Stimulated activated naive CD8-positive, alpha-beta T cell treated with anti-CD3 and anti-CD28 coated beads, Interleukin-15, amount 100 ng/mL, for 72 hours (primary cell): ENCODE measurements at regions not wholly inside any gene's neighbourhood (a gene's known extent, or its start where the extent isn't known, plus 50 kb on each side); places are given as distances from the start of the nearest gene placed in this dataset.

Experiments used
- ATAC-seq: fragments of 150-1000 bp; cut with Tn5 transposase; 2 replicates; pipeline ENCODE4 v1.10.0; 2021; ENCODE audit warnings: mild to moderate bottlenecking, moderate library complexity
- DNase-seq, 2 donors: peaks; one replicate each; pipeline ENCODE4 v3.0.0; 2021 to 2022
- H3K27ac Mint-ChIP-seq, 2 donors: one replicate each; pipeline ENCODE4 v1.8.0; 2022; ENCODE audit warnings: mild to moderate bottlenecking in 2 of 2, mixed read lengths in 2 of 2, moderate library complexity in 2 of 2
- H3K27me3 Mint-ChIP-seq: one replicate; pipeline ENCODE4 v1.8.0; 2022; ENCODE audit warnings: mixed read lengths
- H3K4me1 Mint-ChIP-seq: one replicate; pipeline ENCODE4 v1.8.0; 2022; ENCODE audit warnings: mild to moderate bottlenecking, mixed read lengths
- H3K4me3 Mint-ChIP-seq, 2 donors: one replicate each; pipeline ENCODE4 v1.8.0; 2022; ENCODE audit warnings: mild to moderate bottlenecking in 2 of 2, mixed read lengths in 2 of 2, moderate library complexity in 1 of 2
- H3K9me3 Mint-ChIP-seq, 2 donors: one replicate each; pipeline ENCODE4 v1.8.0; 2022; ENCODE audit warnings: mixed read lengths in 2 of 2

DNA sequence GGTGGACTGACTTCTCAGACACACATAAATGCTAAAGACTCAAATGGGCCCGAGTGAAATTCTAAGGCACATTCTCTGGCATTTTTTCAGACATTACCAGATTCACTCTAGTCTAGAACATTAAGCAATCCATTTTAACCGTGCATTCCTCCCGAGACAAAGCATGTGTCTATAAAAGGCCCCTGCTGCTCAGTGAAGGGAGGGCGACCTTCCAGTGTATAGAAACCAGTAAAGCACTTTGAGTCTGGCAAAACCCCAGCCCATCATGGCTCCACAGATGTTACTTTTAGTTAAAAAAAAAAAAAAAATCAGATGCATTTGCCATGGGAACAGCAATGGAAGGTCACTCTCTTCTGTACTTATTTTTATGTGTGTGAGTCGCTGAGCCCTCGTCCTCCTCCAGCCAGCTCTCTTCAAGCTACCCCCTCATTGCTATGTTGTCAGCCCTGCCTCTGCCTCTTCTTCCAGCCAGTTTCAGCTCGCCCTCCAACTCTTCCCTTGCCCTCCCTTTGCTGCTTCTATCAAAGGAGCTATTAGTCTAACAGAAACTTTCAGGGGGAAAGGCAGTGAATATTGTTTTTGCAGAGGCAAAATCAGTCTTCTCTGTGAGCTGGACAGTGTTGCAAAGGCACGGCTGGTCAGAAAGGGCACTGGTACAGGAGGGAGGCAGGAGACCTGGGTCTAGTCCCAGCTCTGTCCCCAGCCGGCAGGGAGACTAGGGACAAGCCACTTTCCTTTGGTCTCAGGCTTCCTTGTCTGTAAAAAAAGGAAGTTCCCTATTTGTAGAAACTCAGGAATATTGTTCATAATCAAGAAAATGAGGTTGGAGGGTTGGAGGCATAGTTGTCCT, 644.2 kb downstream of the ZNF674 start:
- Mint-ChIP-seq H3K27ac (no peak overlapping the region), H3K4me3 (no peak overlapping the region), H3K4me1 (peaks cover 8% of the 10 kb centered on the region), H3K27me3 (peaks cover 13% of the 10 kb centered on the region), H3K9me3 (no peaks in the 10 kb centered on the region)
- ATAC-seq (no peak), DNase-seq (no peak)

DNA sequence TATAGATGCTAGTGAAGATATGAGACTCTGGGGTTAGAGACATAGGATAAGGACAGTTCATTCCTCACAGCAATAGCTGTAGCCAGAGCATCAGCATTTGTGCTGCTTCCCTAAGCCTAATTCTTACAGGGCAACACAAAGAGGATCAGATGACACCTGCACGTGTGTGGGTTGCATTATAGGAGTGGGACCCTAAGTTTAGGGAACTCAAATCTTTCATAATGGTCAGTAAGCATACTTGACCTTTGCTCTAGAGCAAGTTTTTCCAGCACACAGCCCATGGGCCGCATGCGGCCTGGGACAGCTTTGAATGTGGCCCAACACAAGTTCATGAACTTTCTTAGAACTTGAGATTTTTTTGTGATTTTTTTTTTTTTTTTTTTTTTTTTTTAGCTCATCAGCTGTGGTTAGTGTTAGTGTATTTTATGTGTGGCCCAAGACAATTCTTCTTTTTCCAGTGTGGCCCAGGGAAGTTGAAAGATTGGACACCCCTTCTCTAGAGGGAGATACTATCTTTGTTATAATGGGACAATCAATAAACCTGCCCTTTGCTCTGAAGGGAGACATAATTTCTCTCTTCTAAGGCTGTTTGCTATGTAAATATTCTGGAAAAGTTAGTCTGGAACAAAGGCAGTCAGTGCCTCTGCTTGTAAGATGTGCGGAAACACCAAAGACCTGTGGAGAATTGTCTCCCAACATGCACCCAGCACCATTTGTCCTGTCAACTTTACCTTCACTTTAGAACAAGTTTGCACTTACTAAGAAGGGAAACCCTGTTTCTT, 650.2 kb downstream of the ZNF674 start:
- no peak overlapping the region for H3K27ac Mint-ChIP-seq
- no peaks in the 10 kb centered on the region for H3K9me3 Mint-ChIP-seq
- no peak for DNase-seq
- H3K4me1 Mint-ChIP-seq = no peaks in the 10 kb centered on the region
- ATAC-seq = no peak
- H3K27me3 Mint-ChIP-seq = no peaks in the 10 kb centered on the region
- no peak overlapping the region for H3K4me3 Mint-ChIP-seq

GRCh38 chrX:45889471-45889870, 655.8 kb downstream of the ZNF674 start:
- H3K4me1 Mint-ChIP-seq = no peaks in the 10 kb centered on the region
- no peak for ATAC-seq
- no peaks in the 10 kb centered on the region for H3K27me3 Mint-ChIP-seq
- no peaks in the 10 kb centered on the region for H3K9me3 Mint-ChIP-seq
- H3K4me3 Mint-ChIP-seq = no peak overlapping the region
- H3K27ac Mint-ChIP-seq = no peak overlapping the region
- no peak for DNase-seq

GRCh38 chrX:45888518-45888917, 656.7 kb downstream of the ZNF674 start:
- no peaks in the 10 kb centered on the region for H3K27me3 Mint-ChIP-seq
- no peaks in the 10 kb centered on the region for H3K9me3 Mint-ChIP-seq
- no peaks in the 10 kb centered on the region for H3K4me1 Mint-ChIP-seq
- ATAC-seq (no peak), DNase-seq (no peak)
- no peak overlapping the region for H3K27ac Mint-ChIP-seq
- H3K4me3 Mint-ChIP-seq = no peak overlapping the region

DNA sequence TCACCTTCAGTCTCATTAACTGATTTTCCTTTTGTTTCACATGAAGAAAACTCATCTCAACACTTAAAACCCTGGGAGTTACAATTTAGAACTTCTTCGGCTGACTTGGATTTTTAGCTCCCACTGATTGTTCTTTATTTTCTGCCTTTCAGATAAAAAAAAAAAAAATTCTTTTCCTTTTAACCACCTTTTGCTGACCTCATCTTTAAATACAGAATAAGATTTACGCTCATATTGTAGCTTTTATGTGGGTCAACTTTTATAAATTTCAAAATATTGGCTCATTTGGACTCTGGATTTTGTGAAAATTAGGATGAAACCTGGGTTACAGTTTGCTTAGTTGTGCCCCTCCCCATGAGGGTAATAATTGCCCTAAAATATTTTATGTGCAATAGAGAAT, 659.3 kb downstream of the ZNF674 start:
- DNase-seq (no peak), ATAC-seq (no peak)
- no peaks in the 10 kb centered on the region for H3K9me3 Mint-ChIP-seq
- no peak overlapping the region for H3K27ac Mint-ChIP-seq
- no peaks in the 10 kb centered on the region for H3K27me3 Mint-ChIP-seq
- H3K4me3 Mint-ChIP-seq = no peak overlapping the region
- H3K4me1 Mint-ChIP-seq = peaks cover 6% of the 10 kb centered on the region

GRCh38 chrX:45879512-45879911, 665.7 kb downstream of the ZNF674 start:
- no peak for ATAC-seq
- DNase-seq = no peak
- Mint-ChIP-seq H3K27me3 (no peaks in the 10 kb centered on the region), H3K27ac (no peak overlapping the region), H3K9me3 (no peaks in the 10 kb centered on the region), H3K4me3 (no peak overlapping the region), H3K4me1 (peaks cover 6% of the 10 kb centered on the region)

GRCh38 chrX:45876206-45876605, 669.0 kb downstream of the ZNF674 start:
- Mint-ChIP-seq H3K27me3 (no peaks in the 10 kb centered on the region), H3K27ac (no peak overlapping the region), H3K4me3 (no peak overlapping the region), H3K9me3 (no peaks in the 10 kb centered on the region), H3K4me1 (peaks cover 12% of the 10 kb centered on the region)
- DNase-seq (no peak), ATAC-seq (no peak)

DNA sequence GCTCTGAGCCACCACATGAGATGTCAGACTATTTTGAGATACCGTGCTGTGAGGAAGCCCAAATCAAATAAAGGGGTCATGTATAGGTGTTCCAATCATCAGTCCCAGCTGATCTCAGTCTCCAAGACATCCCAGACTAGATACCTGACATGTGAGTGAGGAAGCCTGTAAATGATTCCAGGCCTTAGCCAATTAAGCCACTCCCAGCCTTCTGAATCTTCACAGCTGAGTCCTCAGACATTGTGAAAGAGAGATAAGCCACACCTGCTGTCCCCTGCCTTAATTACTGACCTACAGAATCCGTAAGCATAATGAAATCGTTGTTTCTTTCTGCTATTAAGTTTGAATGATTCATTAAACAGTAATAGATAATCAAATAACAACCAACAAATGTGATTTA, 671.4 kb downstream of the ZNF674 start:
- H3K27ac Mint-ChIP-seq = no peak overlapping the region
- ATAC-seq = no peak
- no peak overlapping the region for H3K4me3 Mint-ChIP-seq
- no peaks in the 10 kb centered on the region for H3K27me3 Mint-ChIP-seq
- no peak for DNase-seq
- peaks cover 12% of the 10 kb centered on the region for H3K4me1 Mint-ChIP-seq
- no peaks in the 10 kb centered on the region for H3K9me3 Mint-ChIP-seq

- H3K27me3 Mint-ChIP-seq = no peaks in the 10 kb centered on the region
- peaks cover 18% of the 10 kb centered on the region for H3K4me1 Mint-ChIP-seq
- H3K9me3 Mint-ChIP-seq = no peaks in the 10 kb centered on the region
- H3K4me3 Mint-ChIP-seq = no peak overlapping the region
- DNase-seq (no peak), ATAC-seq (peak; percentile 75)
- H3K27ac Mint-ChIP-seq = no peak overlapping the region
Observed at GRCh38 chrX:45872480-45872879, 671.8 kb upstream of the DIPK2B start.

- no peaks in the 10 kb centered on the region for H3K27me3 Mint-ChIP-seq
- H3K4me1 Mint-ChIP-seq = peaks cover 18% of the 10 kb centered on the region
- no peak for DNase-seq
- ATAC-seq = no peak
- no peaks in the 10 kb centered on the region for H3K9me3 Mint-ChIP-seq
- no peak overlapping the region for H3K4me3 Mint-ChIP-seq
- no peak overlapping the region for H3K27ac Mint-ChIP-seq
Observed at GRCh38 chrX:45868425-45868824, 667.7 kb upstream of the DIPK2B start.

DNA sequence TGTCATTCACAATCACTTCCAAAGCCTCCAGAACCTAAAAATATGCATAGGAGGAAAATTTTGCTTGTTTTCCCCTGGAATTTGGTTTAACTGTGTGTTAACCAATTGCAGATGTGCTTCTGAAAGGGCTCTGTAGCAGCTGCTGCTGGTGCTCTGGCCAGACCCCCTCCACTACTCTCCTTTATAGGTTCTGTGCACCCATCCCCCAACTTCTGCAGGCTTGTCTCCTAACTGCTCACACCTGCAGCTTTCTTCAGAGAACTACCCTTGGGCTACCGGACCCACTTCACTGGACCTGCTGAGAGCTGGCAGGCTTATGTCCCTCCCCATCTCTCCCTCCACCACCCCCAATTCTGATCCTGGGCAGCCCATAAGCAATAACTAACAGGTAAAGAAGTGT, 662.1 kb upstream of the DIPK2B start:
- ATAC-seq = no peak
- no peak for DNase-seq
- H3K27ac Mint-ChIP-seq = peak overlapping the region in 1 of 2 donors; percentile 82
- no peak overlapping the region for H3K4me3 Mint-ChIP-seq
- H3K9me3 Mint-ChIP-seq = no peaks in the 10 kb centered on the region
- H3K4me1 Mint-ChIP-seq = peaks cover 1% of the 10 kb centered on the region
- no peaks in the 10 kb centered on the region for H3K27me3 Mint-ChIP-seq

GRCh38 chrX:45860450-45860849, 659.8 kb upstream of the DIPK2B start:
- Mint-ChIP-seq H3K4me3 (no peak overlapping the region), H3K9me3 (no peaks in the 10 kb centered on the region)
- no peak for DNase-seq

GRCh38 chrX:45859407-45859806, 658.7 kb upstream of the DIPK2B start:
- Mint-ChIP-seq H3K9me3 (no peaks in the 10 kb centered on the region), H3K4me1 (no peaks in the 10 kb centered on the region), H3K27ac (no peak overlapping the region), H3K27me3 (peaks cover 6% of the 10 kb centered on the region), H3K4me3 (no peak overlapping the region)
- DNase-seq (no peak), ATAC-seq (no peak)

More at GRCh38 chrX:45860450-45860849, 659.8 kb upstream of the DIPK2B start:
- Mint-ChIP-seq H3K27me3 (no peaks in the 10 kb centered on the region), H3K4me1 (no peaks in the 10 kb centered on the region), H3K27ac (no peak overlapping the region)
- ATAC-seq = no peak

DNA sequence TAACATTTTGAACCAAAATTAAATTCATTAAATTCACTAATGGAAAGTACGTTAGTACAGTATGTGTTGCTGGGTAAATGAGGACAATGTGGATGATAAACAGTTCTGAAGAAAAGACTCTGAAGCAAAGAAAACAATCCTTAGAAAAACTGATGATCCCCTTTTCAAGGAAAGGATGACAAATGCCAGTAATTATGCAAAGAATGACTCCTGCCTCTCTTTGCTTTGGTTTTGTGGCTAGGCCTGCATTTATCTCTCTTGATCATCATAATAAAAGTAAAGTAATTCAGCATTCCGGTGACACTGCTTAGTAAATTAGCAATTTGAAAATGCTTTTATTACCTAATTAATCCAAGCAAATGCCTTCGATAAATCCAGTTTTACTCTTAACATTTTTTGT, 652.2 kb upstream of the DIPK2B start:
- no peak for DNase-seq
- Mint-ChIP-seq H3K9me3 (no peaks in the 10 kb centered on the region), H3K27ac (no peak overlapping the region), H3K4me3 (peak overlapping the region in 1 of 2 donors; percentile 42), H3K27me3 (peaks cover 7% of the 10 kb centered on the region), H3K4me1 (peaks cover 6% of the 10 kb centered on the region)
- ATAC-seq = no peak

GRCh38 chrX:45851434-45851991, 650.8 kb upstream of the DIPK2B start:
- DNase-seq = peak; percentile 45 to 50
- peaks cover 7% of the 10 kb centered on the region for H3K27me3 Mint-ChIP-seq
- peak overlapping the region in 1 of 2 donors; percentile 67 for H3K27ac Mint-ChIP-seq

More at GRCh38 chrX:45851434-45851991, 650.8 kb upstream of the DIPK2B start:
- Mint-ChIP-seq H3K4me3 (peak overlapping the region; percentile 97), H3K9me3 (no peaks in the 10 kb centered on the region), H3K4me1 (peaks cover 6% of the 10 kb centered on the region)
- ATAC-seq = peak; percentile 81
